GM12892 (cell line): ENCODE measurements at regions not wholly inside any gene's neighbourhood (a gene's known extent, or its start where the extent isn't known, plus 50 kb on each side); places are given as distances from the start of the nearest gene placed in this dataset.

Experiments used
- POLR2A ChIP-seq: IDR thresholded peaks from 2 replicates; pipeline ENCODE4 v1.6.1; 2011; ENCODE audit warnings: low read depth, low read length, control low read depth
- POLR2AphosphoS5 ChIP-seq: IDR thresholded peaks from 2 replicates; pipeline ENCODE4 v1.6.1; 2011; ENCODE audit warnings: low read depth, low read length, control low read depth
- TAF1 ChIP-seq: IDR thresholded peaks from 2 replicates; pipeline ENCODE4 v1.6.1; 2011; ENCODE audit warnings: low read depth, mild to moderate bottlenecking, control low read depth, low read length, borderline replicate concordance

DNA sequence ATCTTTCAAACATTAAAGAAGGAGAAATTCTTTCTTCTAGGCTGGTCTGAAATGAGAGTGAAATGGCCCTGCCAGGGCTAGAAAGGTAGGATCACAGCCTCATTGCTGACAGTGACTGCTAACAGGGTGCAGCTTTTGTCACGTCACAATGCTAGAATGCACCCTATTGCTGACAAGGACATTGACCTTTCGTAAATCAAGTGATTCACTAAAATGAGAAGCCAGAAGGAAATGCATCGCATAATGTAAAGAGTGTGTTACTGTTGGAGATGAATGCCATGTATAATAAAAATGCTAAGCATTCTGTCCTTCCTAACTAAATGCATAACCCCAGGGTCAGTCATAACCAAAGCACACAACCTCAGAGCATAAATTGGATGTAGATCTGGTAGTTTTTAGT lies 732.9 kb downstream of the TDRD15 start:
- TF ChIP-seq POLR2AphosphoS5 (no peak), POLR2A (no peak), TAF1 (no peak)
